GM12873 (cell line): ENCODE measurements at regions not wholly inside any gene's neighbourhood (a gene's known extent, or its start where the extent isn't known, plus 50 kb on each side); places are given as distances from the start of the nearest gene placed in this dataset.

Experiments used
- CTCF ChIP-seq: IDR thresholded peaks from 2 replicates; pipeline ENCODE4 v1.5.1; 2012; ENCODE audit warnings: low read depth, mild to moderate bottlenecking, moderate library complexity, low read length, control low read depth; ENCODE audit not compliant: insufficient read depth; ENCODE audit errors: missing control alignments

DNA sequence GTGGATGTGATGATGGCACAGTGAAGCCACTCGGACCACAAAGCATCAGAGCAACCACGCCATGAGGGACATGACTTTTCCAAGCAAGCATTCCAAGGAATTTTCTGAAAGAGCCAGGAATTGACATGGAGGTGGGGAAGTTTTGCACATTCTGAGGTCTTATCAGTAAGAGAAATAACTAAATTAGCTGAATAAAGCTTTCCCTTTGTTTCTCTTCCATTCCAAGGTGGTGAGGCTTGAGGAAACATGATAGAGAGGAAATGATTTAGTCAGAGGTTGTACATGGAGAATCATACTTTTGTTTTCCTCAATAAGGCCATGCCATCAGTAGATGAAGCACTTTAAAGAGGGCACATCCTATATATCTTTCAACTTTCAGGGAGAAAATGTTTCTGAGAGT is 115.7 kb upstream of the MMADHC start:
- TF ChIP-seq CTCF, result no peak

GRCh38 chr2:149702571-149702970 is 115.0 kb upstream of the MMADHC start:
- TF ChIP-seq CTCF, result no peak

DNA sequence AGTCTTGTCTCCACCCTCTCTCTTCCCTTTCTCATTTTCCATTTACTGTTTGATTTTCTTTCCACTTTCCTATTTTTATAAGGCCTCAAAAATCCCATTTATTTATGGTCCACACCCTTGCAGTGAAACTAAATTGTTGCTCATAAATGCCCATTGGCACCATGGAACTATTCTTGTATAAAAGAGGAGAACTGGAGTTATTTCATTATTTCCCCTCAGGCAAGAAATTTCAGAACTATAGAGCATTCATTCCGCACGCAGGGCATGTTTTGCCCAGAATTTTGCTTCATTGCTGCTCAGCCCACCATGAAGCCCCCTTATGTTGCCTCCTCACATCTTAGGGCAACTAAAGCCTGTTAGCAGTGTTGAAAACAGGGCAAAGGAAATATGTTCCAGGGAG is 113.7 kb upstream of the MMADHC start:
- TF ChIP-seq CTCF, result no peak

DNA sequence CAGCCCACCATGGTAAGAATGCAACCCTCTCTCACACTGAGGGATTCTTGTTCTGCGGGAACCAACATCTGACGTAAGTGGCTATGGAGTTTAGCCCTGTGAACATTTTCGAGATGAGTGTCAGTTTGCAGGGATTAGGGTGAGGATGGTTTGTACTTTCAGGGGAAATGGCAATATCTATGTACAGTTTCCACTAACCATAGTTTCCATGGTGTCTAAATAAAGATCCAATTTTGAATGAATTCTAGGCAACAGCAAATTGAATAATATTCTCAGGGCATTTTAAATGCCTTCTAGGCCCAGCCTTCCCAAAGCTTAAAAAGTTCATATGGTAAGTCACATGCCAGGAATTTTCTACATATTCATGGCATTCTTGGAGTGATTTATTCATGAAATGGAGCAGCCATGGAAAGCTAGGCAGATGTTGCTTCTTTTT is 105.4 kb upstream of the MMADHC start:
- no peak for TF ChIP-seq CTCF

GRCh38 chr2:149690825-149691224 is 103.2 kb upstream of the MMADHC start:
- no peak for TF ChIP-seq CTCF

DNA sequence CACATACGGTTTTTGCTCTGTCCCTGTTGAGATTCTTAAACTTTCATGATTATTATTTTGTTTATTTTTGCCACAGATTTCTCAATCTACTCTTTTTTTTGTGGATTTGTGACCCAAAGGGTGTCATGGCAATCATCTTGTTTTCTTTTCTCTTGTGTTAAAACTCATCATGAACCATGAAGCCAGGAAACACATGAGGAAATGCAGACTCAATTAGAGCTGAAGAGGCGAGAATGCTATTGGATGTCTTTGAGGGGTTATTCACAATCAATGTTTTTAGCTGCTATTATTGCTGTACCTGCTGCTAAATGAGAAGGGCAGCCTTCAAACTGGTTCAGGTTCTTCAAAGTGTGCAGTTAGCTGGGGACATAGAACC is 99.5 kb upstream of the MMADHC start:
- TF ChIP-seq CTCF, result no peak

- TF ChIP-seq CTCF, result no peak
These were observed 98.8 kb upstream of the MMADHC start for GRCh38 chr2:149686136-149687051.
